ENCODE measurements at regions not wholly inside any gene's neighbourhood (a gene's known extent, or its start where the extent isn't known, plus 50 kb on each side); places are given as distances from the start of the nearest gene placed in this dataset.

DNA sequence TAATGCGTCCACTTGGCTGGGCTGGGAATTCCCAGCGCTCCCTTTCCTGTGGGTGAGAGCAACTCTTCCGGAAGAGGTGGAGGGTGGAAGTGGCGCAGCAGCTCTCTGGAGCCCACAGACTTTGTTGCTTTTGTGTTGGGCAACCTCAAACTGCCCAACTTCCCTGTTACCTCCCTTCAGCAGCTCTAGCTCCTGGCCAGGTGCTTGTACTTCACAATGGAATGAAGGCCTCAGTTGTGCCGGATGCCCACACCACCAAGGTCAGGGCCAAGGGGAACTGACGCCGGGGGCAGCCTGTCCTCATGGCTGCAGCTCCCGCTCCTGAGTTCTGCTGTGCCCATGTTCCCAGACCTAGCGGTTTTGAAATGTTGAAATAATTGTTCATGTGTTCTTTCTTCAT is 322.9 kb downstream of the GALR1 start:
- DNase-seq (ENCODE audit: low read depth, low spot score), result no peak

DNA sequence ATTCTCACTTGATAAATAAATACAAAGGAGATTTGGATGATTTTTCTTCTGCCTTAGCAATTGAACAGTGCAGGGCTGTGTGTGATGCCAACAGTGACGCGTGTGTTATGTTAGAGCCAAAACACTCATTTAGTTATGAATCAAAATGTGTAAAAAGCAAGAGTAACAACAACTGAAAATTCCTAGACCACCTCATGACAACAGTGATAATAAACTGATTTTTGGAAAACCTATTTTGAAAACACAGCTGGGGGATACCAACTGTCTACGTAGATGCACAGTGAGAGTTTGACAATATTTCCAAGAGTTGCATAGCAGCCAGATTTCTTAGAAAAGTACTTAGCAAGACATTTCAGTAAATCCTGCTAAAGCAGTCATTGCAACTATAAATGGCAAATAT is 323.9 kb downstream of the GALR1 start:
- DNase-seq (ENCODE audit: low read depth, low spot score), result no peak

DNA sequence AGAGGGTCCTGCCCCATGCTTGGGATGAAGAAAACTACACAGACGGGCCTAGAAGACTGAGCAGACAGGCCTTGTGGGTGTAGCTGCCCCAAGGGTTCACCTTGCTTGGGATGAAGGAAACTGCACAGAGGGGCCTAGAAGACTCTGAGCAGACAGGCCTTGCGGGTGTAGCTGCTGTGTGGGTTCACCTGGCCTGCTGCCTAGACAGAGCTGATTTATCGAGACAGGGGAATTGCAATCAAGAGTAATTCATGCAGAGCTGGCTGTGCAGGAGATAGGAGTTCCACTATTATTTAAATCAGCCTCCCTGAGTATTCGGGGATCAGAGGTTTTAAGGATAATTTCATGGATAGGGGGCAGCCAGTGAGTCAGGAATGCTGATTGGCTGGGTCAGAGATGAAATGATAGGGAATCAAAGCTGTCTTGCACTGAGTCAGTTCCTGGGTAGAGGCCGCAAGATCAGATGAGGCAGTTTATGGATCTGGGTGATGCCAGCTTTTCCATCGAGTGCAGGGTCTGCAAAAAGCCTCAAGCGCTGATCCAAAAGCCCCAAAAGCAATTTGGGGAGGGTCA is 341.4 kb downstream of the GALR1 start:
- no peak for DNase-seq (ENCODE audit: low read depth, low spot score)

GRCh38 chr18:77597726-77598125 is 348.1 kb downstream of the GALR1 start:
- DNase-seq (ENCODE audit: low read depth, low spot score), result no peak

DNA sequence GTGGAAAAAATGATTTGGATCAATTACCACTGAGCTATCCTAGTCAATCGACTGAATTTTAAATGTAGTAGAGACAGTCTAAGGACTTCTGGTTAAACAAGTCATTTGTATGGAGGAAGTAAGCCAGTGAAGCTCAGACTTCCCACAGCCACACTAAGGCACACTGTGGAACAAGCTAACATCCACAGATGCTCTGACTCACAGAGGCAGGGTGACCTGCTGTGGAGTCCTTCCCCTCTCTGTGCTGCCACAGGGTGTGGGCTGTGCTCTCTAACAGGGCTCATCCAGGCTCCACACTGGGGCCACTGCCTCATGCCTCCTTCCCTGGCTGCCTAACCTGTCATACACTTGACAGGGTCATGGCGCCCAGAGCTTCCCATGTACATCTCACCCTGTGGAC is 351.0 kb downstream of the GALR1 start:
- DNase-seq (ENCODE audit: low read depth, low spot score), result no peak

GRCh38 chr18:77601567-77601966 is 351.9 kb downstream of the GALR1 start:
- DNase-seq (ENCODE audit: low read depth, low spot score), result no peak

- DNase-seq (ENCODE audit: low read depth, low spot score), result no peak
Observed at GRCh38 chr18:77607087-77607486, 357.4 kb downstream of the GALR1 start.

- no peak for DNase-seq (ENCODE audit: low read depth, low spot score)
Observed at GRCh38 chr18:77608807-77609206, 359.2 kb downstream of the GALR1 start.

DNA sequence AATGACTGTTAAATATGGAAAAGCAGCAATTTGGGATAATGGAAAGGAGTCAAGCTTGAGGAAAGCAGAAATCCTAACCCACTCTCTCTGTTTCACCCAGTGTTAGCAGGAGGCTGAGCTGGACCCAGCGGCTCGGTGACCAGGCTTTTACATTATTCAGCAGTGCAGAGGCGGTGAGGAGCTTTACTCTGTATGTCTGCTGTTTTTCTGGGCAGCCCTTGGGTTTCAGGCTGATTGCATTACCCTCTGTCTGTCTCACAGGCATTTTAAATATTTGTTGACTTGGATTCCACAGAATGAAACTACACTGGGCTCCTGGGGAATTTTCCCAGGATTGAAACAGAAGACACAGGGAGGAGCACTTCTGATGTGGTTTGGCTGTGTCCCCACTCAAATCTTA is 368.0 kb downstream of the GALR1 start:
- no peak for DNase-seq (ENCODE audit: low read depth, low spot score)

DNA sequence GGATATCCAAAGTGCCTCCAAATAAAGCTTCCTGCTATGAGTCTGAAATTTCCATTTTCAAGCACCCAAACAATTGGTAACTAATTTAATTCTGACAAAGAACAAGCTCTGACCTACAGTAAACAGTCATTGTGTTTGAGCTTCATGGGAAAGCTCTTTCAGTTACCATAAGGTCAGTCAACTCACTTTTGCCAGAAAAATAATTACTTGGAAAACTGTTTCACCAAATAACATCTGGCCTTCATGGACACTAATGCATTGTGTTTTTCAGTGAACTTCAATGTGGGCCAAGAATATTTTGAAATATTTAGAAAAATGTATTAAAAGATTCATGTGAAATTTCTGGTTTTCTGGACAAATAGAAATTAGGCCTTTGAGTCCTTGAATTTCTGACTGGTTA is 369.9 kb downstream of the GALR1 start:
- no peak for DNase-seq (ENCODE audit: low read depth, low spot score)

- DNase-seq (ENCODE audit: low read depth, low spot score), result no peak
Observed at GRCh38 chr18:77622009-77622692, 372.5 kb downstream of the GALR1 start.

- no peak for DNase-seq (ENCODE audit: low read depth, low spot score)
Observed at GRCh38 chr18:77632758-77633157, 383.1 kb downstream of the GALR1 start.

GRCh38 chr18:77634494-77634893 is 384.8 kb downstream of the GALR1 start:
- DNase-seq (ENCODE audit: low read depth, low spot score), result no peak

GRCh38 chr18:77635451-77635850 is 385.8 kb downstream of the GALR1 start:
- DNase-seq (ENCODE audit: low read depth, low spot score), result no peak

DNA sequence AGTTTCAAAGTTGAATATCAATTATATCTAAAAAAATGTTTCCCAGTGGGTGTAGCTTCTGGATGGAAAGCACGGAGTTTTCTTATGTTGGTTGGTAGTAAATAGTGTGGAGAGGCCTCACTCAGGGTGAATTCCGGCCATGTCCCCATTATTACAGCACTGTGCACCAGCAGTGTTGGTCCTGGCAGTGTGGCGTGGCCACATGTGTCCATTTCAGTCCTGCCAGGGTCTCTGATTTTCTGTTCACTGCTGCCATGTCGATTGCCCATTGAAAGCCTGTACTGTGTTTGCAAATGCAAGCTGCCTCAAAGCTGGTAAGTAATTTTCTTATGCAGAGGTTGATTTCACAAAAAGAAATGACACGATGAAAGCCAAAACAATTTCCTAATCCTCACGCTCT is 386.2 kb downstream of the GALR1 start:
- DNase-seq (ENCODE audit: low read depth, low spot score), result no peak

DNA sequence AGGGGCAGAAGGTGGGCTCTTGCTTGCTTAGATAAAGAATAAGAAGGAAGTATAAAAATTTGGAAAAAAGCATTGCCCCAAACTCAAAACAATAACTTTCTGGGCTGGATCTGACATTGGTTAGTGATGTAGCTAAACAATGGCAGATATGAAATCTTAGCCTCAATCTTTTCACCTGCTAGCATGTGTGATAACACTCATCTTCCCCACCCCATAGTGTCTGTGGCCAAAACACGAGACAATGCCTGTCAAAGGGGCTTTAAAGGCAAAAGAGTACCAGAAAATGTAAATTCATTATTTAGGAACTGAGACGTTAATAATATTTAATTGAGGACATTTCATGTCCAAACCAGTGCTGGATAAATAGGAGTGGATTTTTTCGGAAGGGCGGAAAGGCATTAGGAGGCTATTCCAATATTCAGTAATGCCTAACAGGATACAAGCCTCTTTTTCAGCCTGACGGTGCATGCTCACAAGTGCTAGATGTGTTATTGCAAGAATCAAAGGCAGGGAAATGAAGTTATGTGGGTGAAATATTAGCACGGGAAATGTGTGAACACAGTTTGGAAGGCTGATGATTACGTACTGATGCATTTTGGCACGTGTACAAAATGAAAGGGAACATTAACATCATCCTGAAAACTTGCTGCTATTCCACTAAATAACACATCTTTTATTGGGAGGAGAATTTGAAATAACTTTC is 395.7 kb downstream of the GALR1 start:
- DNase-seq (ENCODE audit: low read depth, low spot score), result no peak

DNA sequence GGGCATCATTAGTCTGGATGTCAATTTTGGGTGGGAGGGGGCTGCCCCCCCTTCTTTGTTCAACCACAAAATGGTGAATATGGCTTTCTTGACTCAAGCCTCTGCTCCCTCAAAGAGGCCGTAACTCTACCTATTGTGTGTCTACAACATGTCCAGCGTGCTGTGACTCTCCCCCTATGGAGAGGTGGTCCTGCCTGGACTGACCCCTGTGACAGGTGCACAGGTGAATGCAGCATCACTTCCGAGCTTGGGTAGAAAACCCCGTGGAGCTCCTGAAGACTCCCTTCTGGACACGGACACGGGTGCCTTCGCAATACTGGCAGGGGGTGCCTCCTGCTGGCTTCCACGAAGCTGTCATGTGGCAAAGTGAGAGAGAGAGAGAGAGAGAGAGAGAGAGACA is 397.8 kb downstream of the GALR1 start:
- no peak for DNase-seq (ENCODE audit: low read depth, low spot score)

- no peak for DNase-seq (ENCODE audit: low read depth, low spot score)
Observed at GRCh38 chr18:77648411-77648810, 398.8 kb downstream of the GALR1 start.

GRCh38 chr18:77650799-77651385 is 401.2 kb downstream of the GALR1 start:
- peak; percentile 85 for DNase-seq (ENCODE audit: low read depth, low spot score)

DNA sequence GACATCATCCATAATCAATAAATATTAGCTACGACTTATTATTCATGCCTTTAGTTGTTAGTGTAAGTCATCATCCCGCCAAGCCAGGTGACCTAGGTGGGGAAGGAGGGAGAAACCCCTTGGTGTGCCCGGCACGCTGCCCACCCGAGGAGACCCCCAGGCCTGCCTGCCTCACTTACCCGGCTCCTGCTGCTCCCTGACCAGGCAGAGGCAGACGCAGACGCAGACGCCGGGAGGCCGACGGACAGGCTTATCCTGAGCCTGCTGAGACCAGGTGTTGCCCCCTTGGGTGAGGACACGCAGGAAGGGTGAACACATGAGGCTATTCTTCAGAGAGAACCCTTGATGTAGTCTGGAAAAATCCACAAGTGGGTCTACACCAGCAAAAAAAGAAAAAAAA is 401.8 kb downstream of the GALR1 start:
- no peak for DNase-seq (ENCODE audit: low read depth, low spot score)

DNA sequence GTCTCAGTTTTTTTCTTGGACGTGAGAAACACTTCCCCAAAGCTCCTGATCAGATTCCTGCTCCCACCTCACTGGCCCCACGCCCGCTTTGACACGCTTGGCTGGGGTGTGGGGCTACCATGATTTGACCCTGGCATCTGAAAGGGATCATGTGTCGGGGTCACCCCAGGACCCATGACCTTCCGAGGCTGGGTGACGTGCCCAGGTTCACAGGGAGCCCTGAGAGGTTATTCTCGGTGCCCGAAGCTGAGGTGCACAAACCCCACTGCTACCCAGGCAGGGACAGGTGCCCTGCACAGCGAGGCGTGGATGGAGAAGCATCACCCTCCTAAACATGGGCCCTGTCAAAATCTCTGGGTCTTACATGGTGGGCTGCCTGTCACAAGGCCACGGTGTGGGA is 404.1 kb downstream of the GALR1 start:
- DNase-seq (ENCODE audit: low read depth, low spot score), result no peak

GRCh38 chr18:77654302-77654701 is 404.7 kb downstream of the GALR1 start:
- no peak for DNase-seq (ENCODE audit: low read depth, low spot score)

Measured in ELF-1 (cell line).